Liver (tissue), 7 donors: ENCODE measurements at regions not wholly inside any gene's neighbourhood (a gene's known extent, or its start where the extent isn't known, plus 50 kb on each side); places are given as distances from the start of the nearest gene placed in this dataset.

Experiments
- DNase-seq: peaks from one replicate; pipeline ENCODE4 v3.0.0-alpha.2; 2017; ENCODE audit warnings: low spot score
- H3K27ac ChIP-seq, 2 donors: one replicate each; pipeline ENCODE4 v1.7.0; 2013; ENCODE audit warnings: inconsistent platforms in 2 of 2, low read length in 2 of 2, control low read depth in 1 of 2, low read depth in 1 of 2, mild to moderate bottlenecking in 1 of 2
- H3K27me3 ChIP-seq, 4 donors: one replicate each; pipeline versions ENCODE4 v1.6.1 to v1.7.0; 2013; ENCODE audit warnings: low read length in 3 of 4, inconsistent platforms in 1 of 4, mild to moderate bottlenecking in 1 of 4, moderate library complexity in 1 of 4; ENCODE audit not compliant: control insufficient read depth in 4 of 4, insufficient read depth in 4 of 4
- H3K36me3 ChIP-seq, 4 donors: one replicate each; pipeline versions ENCODE4 v1.6.1 to v1.7.0; 2013; ENCODE audit warnings: low read length in 3 of 4, mild to moderate bottlenecking in 3 of 4, low read depth in 1 of 4, moderate library complexity in 1 of 4; ENCODE audit not compliant: control insufficient read depth in 4 of 4, insufficient read depth in 3 of 4
- H3K4me1 ChIP-seq, 4 donors: one replicate each; pipeline versions ENCODE4 v1.6.1 to v1.7.0; 2013; ENCODE audit warnings: low read length in 3 of 4, mild to moderate bottlenecking in 3 of 4, moderate library complexity in 1 of 4; ENCODE audit not compliant: control insufficient read depth in 4 of 4, insufficient read depth in 4 of 4
- H3K4me3 ChIP-seq, 3 donors: one replicate each; pipeline versions ENCODE4 v1.6.1 to v1.7.0; 2013; ENCODE audit warnings: low read length in 3 of 3, control low read depth in 1 of 3, low read depth in 1 of 3, mild to moderate bottlenecking in 1 of 3
- H3K9ac ChIP-seq, 2 donors: one replicate each; pipeline ENCODE4 v1.7.0; 2013; ENCODE audit warnings: low read length in 2 of 2, mild to moderate bottlenecking in 2 of 2, moderate library complexity in 2 of 2, control low read depth in 1 of 2, low read depth in 1 of 2
- H3K9me3 ChIP-seq, 4 donors: one replicate each; pipeline versions ENCODE4 v1.6.1 to v1.7.0; 2013; ENCODE audit warnings: low read length in 3 of 4; ENCODE audit not compliant: control insufficient read depth in 4 of 4
- ATF3 ChIP-seq: IDR thresholded peaks from 2 replicates; pipeline ENCODE4 v1.6.1; 2016; ENCODE audit warnings: antibody characterized with exemption
- EGR1 ChIP-seq, 2 donors: IDR thresholded peaks; 2 replicates each; pipeline ENCODE4 v1.6.1; 2016 to 2018; ENCODE audit warnings: antibody characterized with exemption in 2 of 2, low read depth in 2 of 2
- FOXA1 ChIP-seq: IDR thresholded peaks from 2 replicates; pipeline ENCODE4 v1.6.1; 2016; ENCODE audit warnings: antibody characterized with exemption
- FOXA2 ChIP-seq: IDR thresholded peaks from 2 replicates; pipeline ENCODE4 v1.6.1; 2016; ENCODE audit warnings: antibody characterized with exemption
- GABPA ChIP-seq, 2 donors: IDR thresholded peaks in 1 of 2; conservative IDR thresholded peaks in 1 of 2; 2 replicates each; pipeline ENCODE4 v1.6.1; 2016; ENCODE audit warnings: antibody characterized with exemption in 2 of 2, mild to moderate bottlenecking in 1 of 2, moderate library complexity in 1 of 2
- HNF4A ChIP-seq, 2 donors: conservative IDR thresholded peaks; 2 replicates each; pipeline ENCODE4 v1.6.1; 2016; ENCODE audit warnings: antibody characterized with exemption in 2 of 2, mild to moderate bottlenecking in 2 of 2
- JUND ChIP-seq, 2 donors: IDR thresholded peaks; 2 replicates each; pipeline ENCODE4 v1.6.1; 2016; ENCODE audit warnings: antibody characterized with exemption in 2 of 2
- NR2F2 ChIP-seq: IDR thresholded peaks from 2 replicates; pipeline ENCODE4 v1.6.1; 2016; ENCODE audit warnings: antibody characterized with exemption
- REST ChIP-seq: IDR thresholded peaks from 2 replicates; pipeline ENCODE4 v1.6.1; 2016; ENCODE audit warnings: antibody characterized with exemption, mild to moderate bottlenecking
- RXRA ChIP-seq, 2 donors: IDR thresholded peaks; 2 replicates each; pipeline ENCODE4 v1.6.1; 2017 to 2018; ENCODE audit warnings: antibody characterized with exemption in 2 of 2, mild to moderate bottlenecking in 1 of 2
- SP1 ChIP-seq: IDR thresholded peaks from 2 replicates; pipeline ENCODE4 v1.6.1; 2018; ENCODE audit warnings: antibody characterized with exemption, mild to moderate bottlenecking
- TAF1 ChIP-seq: conservative IDR thresholded peaks from 2 replicates; pipeline ENCODE4 v1.6.1; 2016; ENCODE audit warnings: antibody characterized with exemption, mild to moderate bottlenecking
- YY1 ChIP-seq: IDR thresholded peaks from 2 replicates; pipeline ENCODE4 v1.6.1; 2016; ENCODE audit warnings: antibody characterized with exemption, mild to moderate bottlenecking
- ZBTB33 ChIP-seq: IDR thresholded peaks from 2 replicates; pipeline ENCODE4 v1.6.1; 2016; ENCODE audit warnings: antibody characterized with exemption
- WGBS: extraction: QIAGEN DNeasy Blood & Tissue Kit; methylation state at CpG from one replicate; pipeline ENCODE4 v1.1.7; 2013; 5-methylcytosine and 5-hydroxymethylcytosine counted together
- TF ChIP-seq, protein P1 (sequence below): IDR thresholded peaks from 2 replicates; pipeline ENCODE4 v1.6.1; 2016; ENCODE audit warnings: antibody characterized with exemption
- donor health status: healthy.
- donor health status: healthy.
- donor health status: healthy.
- donor health status: healthy.

GRCh38 chr14:66135831-66136230 is 350.3 kb upstream of the CCDC196 start:
- no peaks in the 10 kb centered on the region for H3K9me3 ChIP-seq
- TF ChIP-seq SP1 = no peak
- TF ChIP-seq ZBTB33 = no peak
- TF ChIP-seq FOXA2 = no peak
- TF ChIP-seq FOXA1 = no peak
- 95% methylated on average over 2 of the region's 2 CpGs for WGBS
- no peaks in the 10 kb centered on the region for H3K36me3 ChIP-seq
- no peak overlapping the region for H3K4me3 ChIP-seq
- no peaks in the 10 kb centered on the region for H3K27me3 ChIP-seq
- no peaks in the 10 kb centered on the region for H3K4me1 ChIP-seq
- H3K9ac ChIP-seq = no peak overlapping the region
- no peak overlapping the region for H3K27ac ChIP-seq
- no peak for DNase-seq

DNA sequence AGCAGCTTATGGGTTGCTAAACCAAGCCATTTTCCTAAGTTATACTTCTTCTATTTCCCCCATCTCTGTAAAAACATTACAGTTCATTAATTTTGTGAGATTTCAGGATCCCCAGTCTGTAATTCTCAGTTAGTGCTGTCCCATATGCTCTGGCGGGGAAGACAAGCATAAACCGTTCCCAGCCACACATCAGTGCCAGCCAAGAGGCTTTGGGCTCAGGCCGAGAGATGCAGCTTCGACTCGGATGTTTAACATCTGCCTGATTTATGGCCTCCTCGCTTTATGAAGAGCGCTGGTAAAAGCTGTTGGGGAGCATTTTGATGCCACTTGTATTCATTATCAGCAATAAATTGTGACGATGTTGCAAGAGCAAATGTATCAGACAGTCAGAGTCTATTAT is 349.1 kb upstream of the CCDC196 start:
- 91% methylated on average over 8 of the region's 8 CpGs for whole genome bisulfite sequencing
- Histone ChIP-seq H3K9ac (no peak overlapping the region), H3K9me3 (no peaks in the 10 kb centered on the region), H3K27ac (no peak overlapping the region), H3K4me3 (no peak overlapping the region), H3K4me1 (no peaks in the 10 kb centered on the region), H3K27me3 (no peaks in the 10 kb centered on the region), H3K36me3 (no peaks in the 10 kb centered on the region)
- TF ChIP-seq GABPA (IDR thresholded peaks at IDR 0.05 in 1 of 2, conservative IDR thresholded peaks at IDR 0.05 in 1 of 2) (no peak), REST (no peak)
- DNase-seq = no peak

DNA sequence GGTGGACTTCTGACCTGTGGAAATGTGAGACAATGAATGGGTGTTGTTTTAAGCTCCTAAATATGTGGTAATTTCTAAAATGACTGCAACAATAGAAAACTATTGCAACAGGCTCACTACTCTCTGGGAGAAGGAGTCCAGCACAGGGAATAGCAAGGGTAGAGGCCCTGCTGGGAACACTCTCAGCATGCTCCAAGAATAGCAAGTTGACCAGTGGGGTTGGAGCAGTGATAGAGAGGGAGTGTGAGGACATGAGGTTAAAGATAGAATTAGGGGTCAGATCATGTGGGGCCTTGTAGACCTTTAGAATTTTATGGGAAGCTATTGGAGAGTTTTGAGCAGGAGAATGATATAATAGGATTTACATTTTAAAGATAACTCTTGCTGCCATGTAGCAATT is 346.7 kb upstream of the CCDC196 start:
- no peak for TF ChIP-seq ZBTB33
- no peak for TF ChIP-seq EGR1 (IDR thresholded peaks at IDR 0.05; ENCODE audit: low read depth in 2 of 2)
- no peak for TF ChIP-seq ATF3
- no peak for TF ChIP-seq NR2F2
- TF ChIP-seq SP1 = no peak
- no peak for TF ChIP-seq HNF4A (conservative IDR thresholded peaks at IDR 0.05)
- TF ChIP-seq, protein P1, sequence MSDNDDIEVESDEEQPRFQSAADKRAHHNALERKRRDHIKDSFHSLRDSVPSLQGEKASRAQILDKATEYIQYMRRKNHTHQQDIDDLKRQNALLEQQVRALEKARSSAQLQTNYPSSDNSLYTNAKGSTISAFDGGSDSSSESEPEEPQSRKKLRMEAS = no peak
- no peak for TF ChIP-seq JUND (IDR thresholded peaks at IDR 0.05)
- TF ChIP-seq YY1 = no peak
- TF ChIP-seq FOXA1 = no peak
- TF ChIP-seq GABPA (IDR thresholded peaks at IDR 0.05 in 1 of 2, conservative IDR thresholded peaks at IDR 0.05 in 1 of 2) = no peak
- no peak for TF ChIP-seq TAF1
- TF ChIP-seq REST = no peak
- no peak for TF ChIP-seq RXRA (IDR thresholded peaks at IDR 0.05)
- no peak overlapping the region for H3K9ac ChIP-seq
- no peaks in the 10 kb centered on the region for H3K27me3 ChIP-seq
- no peaks in the 10 kb centered on the region for H3K36me3 ChIP-seq
- no peaks in the 10 kb centered on the region for H3K4me1 ChIP-seq
- H3K4me3 ChIP-seq = no peak overlapping the region
- DNase-seq = no peak
- no peak overlapping the region for H3K27ac ChIP-seq
- no peaks in the 10 kb centered on the region for H3K9me3 ChIP-seq
